BE2C (cell line): ENCODE measurements at regions not wholly inside any gene's neighbourhood (a gene's known extent, or its start where the extent isn't known, plus 50 kb on each side); places are given as distances from the start of the nearest gene placed in this dataset.

Experiments
- DNase-seq: peaks from one replicate; pipeline ENCODE4 v3.0.0-alpha.2; 2020
- H3K27me3 ChIP-seq: fragments of 250-450 bp; sonication (Bioruptor Pico); 2 replicates; pipeline ENCODE4 v1.5.1; 2020; ENCODE audit warnings: mild to moderate bottlenecking
- H3K36me3 ChIP-seq: fragments of 250-450 bp; sonication (Bioruptor Pico); 2 replicates; pipeline ENCODE4 v1.5.1; 2020; ENCODE audit warnings: mild to moderate bottlenecking
- H3K4me1 ChIP-seq: fragments of 250-450 bp; sonication (Bioruptor Pico); 2 replicates; pipeline ENCODE4 v1.5.1; 2020
- H3K4me3 ChIP-seq: 2 replicates; pipeline ENCODE4 v1.5.1; 2011; ENCODE audit warnings: low read depth, low read length
- H3K9me3 ChIP-seq: fragments of 250-450 bp; sonication (Bioruptor Pico); 2 replicates; pipeline ENCODE4 v1.5.1; 2020
- CTCF ChIP-seq: IDR thresholded peaks from 2 replicates; pipeline ENCODE4 v1.5.1; 2012; ENCODE audit warnings: mild to moderate bottlenecking, low read depth, low read length

- no peaks in the 10 kb centered on the region for H3K27me3 ChIP-seq
Observed at GRCh38 chr5:138647261-138647788, 72.1 kb upstream of the HSPA9 start.

GRCh38 chr5:138646671-138647070 lies 71.5 kb upstream of the HSPA9 start:
- TF ChIP-seq CTCF, result no peak
- H3K4me3 ChIP-seq, result no peak overlapping the region
- no peaks in the 10 kb centered on the region for H3K9me3 ChIP-seq
- no peaks in the 10 kb centered on the region for H3K27me3 ChIP-seq
- no peak for DNase-seq
- peaks cover 37% of the 10 kb centered on the region for H3K4me1 ChIP-seq
- no peaks in the 10 kb centered on the region for H3K36me3 ChIP-seq

More at GRCh38 chr5:138647261-138647788, 72.1 kb upstream of the HSPA9 start:
- no peak for TF ChIP-seq CTCF
- Histone ChIP-seq H3K36me3 (no peaks in the 10 kb centered on the region), H3K4me1 (peaks cover 36% of the 10 kb centered on the region), H3K9me3 (no peaks in the 10 kb centered on the region), H3K4me3 (no peak overlapping the region)
- no peak for DNase-seq

- no peaks in the 10 kb centered on the region for H3K36me3 ChIP-seq
- H3K9me3 ChIP-seq, result no peaks in the 10 kb centered on the region
- no peaks in the 10 kb centered on the region for H3K27me3 ChIP-seq
- no peak for TF ChIP-seq CTCF
- H3K4me1 ChIP-seq, result peaks cover 41% of the 10 kb centered on the region
- H3K4me3 ChIP-seq, result no peak overlapping the region
- DNase-seq, result no peak
Observed at GRCh38 chr5:138645778-138646575, 70.8 kb upstream of the HSPA9 start.

GRCh38 chr5:138643040-138643791 lies 68.0 kb upstream of the HSPA9 start:
- no peak for DNase-seq
- Histone ChIP-seq H3K4me1 (peaks cover 22% of the 10 kb centered on the region), H3K9me3 (no peaks in the 10 kb centered on the region), H3K27me3 (no peaks in the 10 kb centered on the region), H3K36me3 (no peaks in the 10 kb centered on the region), H3K4me3 (no peak overlapping the region)
- no peak for TF ChIP-seq CTCF

GRCh38 chr5:138641547-138642298 lies 66.5 kb upstream of the HSPA9 start:
- H3K4me1 ChIP-seq, result peaks cover 15% of the 10 kb centered on the region
- DNase-seq, result peak; percentile 89
- no peak overlapping the region for H3K4me3 ChIP-seq
- TF ChIP-seq CTCF, result peak; percentile 95
- H3K36me3 ChIP-seq, result no peaks in the 10 kb centered on the region
- H3K9me3 ChIP-seq, result no peaks in the 10 kb centered on the region
- H3K27me3 ChIP-seq, result no peaks in the 10 kb centered on the region
